IMR-90 (cell line): ENCODE measurements at regions not wholly inside any gene's neighbourhood (a gene's known extent, or its start where the extent isn't known, plus 50 kb on each side); places are given as distances from the start of the nearest gene placed in this dataset.

Experiments used
- ATAC-seq: fragments of 200-7000 bp; cut with Tn5 transposase; 2 replicates; pipeline ENCODE4 v1.9.1; 2020; ENCODE audit warnings: low read depth, mild to moderate bottlenecking, moderate library complexity
- BruUV-seq: library from RNA; stranded (reverse); fragments of 400-500 nt; replicated peaks from 2 replicates; lab custom pipeline; 2021; lab: Mats Ljungman, UMichigan
- CTCF ChIA-PET: fragments of 300-600 bp; formaldehyde crosslinking; extraction: SDS; loops from one replicate; lab custom pipeline; 2021; ENCODE audit warnings: antibody characterized with exemption; lab: Yijun Ruan, JAX
- POLR2A ChIA-PET: fragments of 300-600 bp; sonication (Branson Sonifier 250); formaldehyde crosslinking; loops from one replicate; lab custom pipeline; 2022; ENCODE audit warnings: antibody characterized with exemption; ENCODE audit not compliant: unreplicated experiment; lab: Charles Lee
- DNase-seq: peaks from one replicate; pipeline ENCODE4 v3.0.0; 2013
- H2AFZ ChIP-seq: replicated peaks from 2 replicates; pipeline ENCODE3; 2013; ENCODE audit warnings: low read length, mild to moderate bottlenecking; ENCODE audit not compliant: poor library complexity
- H2AK5ac ChIP-seq: 2 replicates; pipeline ENCODE4 v1.6.1; 2013; ENCODE audit warnings: low read depth, low read length, inconsistent platforms
- H2AK9ac ChIP-seq: replicated peaks from 2 replicates; pipeline ENCODE3; 2013; ENCODE audit warnings: mild to moderate bottlenecking, low read depth, low read length, moderate library complexity; ENCODE audit not compliant: poor library complexity
- H2BK120ac ChIP-seq: 2 replicates; pipeline ENCODE4 v1.6.1; 2013; ENCODE audit warnings: low read depth, low read length, inconsistent platforms
- H2BK15ac ChIP-seq: 3 replicates; pipeline ENCODE4 v1.6.1; 2013; ENCODE audit warnings: low read depth, low read length, inconsistent platforms
- H2BK20ac ChIP-seq: 2 replicates; pipeline ENCODE4 v1.6.1; 2013; ENCODE audit warnings: low read depth, mild to moderate bottlenecking, inconsistent platforms, low read length, moderate library complexity
- H2BK5ac ChIP-seq: 2 replicates; pipeline ENCODE4 v1.6.1; 2013; ENCODE audit warnings: mild to moderate bottlenecking, low read depth, low read length, inconsistent platforms; ENCODE audit not compliant: poor library complexity, severe bottlenecking
- H3K14ac ChIP-seq: replicated peaks from 2 replicates; pipeline ENCODE4 v1.6.1; 2013; ENCODE audit warnings: low read depth, low read length, inconsistent platforms
- H3K18ac ChIP-seq: 2 replicates; pipeline ENCODE4 v1.6.1; 2013; ENCODE audit warnings: low read depth, low read length, control low read depth
- H3K23ac ChIP-seq: 2 replicates; pipeline ENCODE4 v1.6.1; 2013; ENCODE audit warnings: low read depth, low read length, inconsistent platforms
- H3K27ac ChIP-seq: 2 replicates; pipeline ENCODE4 v1.5.1; 2013; ENCODE audit warnings: mild to moderate bottlenecking, control low read depth, low read length; ENCODE audit not compliant: insufficient read depth
- H3K27me3 ChIP-seq: 2 replicates; pipeline ENCODE4 v1.6.1; 2013; ENCODE audit warnings: low read length; ENCODE audit not compliant: control insufficient read depth, insufficient read depth
- H3K36me3 ChIP-seq: 2 replicates; pipeline ENCODE4 v1.6.1; 2013; ENCODE audit warnings: low read length, mixed read lengths; ENCODE audit not compliant: control insufficient read depth, insufficient read depth
- H3K4ac ChIP-seq: 2 replicates; pipeline ENCODE4 v1.6.1; 2013; ENCODE audit warnings: low read depth, low read length, inconsistent platforms
- H3K4me1 ChIP-seq: 2 replicates; pipeline ENCODE4 v1.6.1; 2013; ENCODE audit warnings: low read length, mixed read lengths; ENCODE audit not compliant: control insufficient read depth, insufficient read depth
- H3K4me2 ChIP-seq: 2 replicates; pipeline ENCODE4 v1.6.1; 2013; ENCODE audit warnings: low read depth, mild to moderate bottlenecking, control low read depth, low read length, moderate library complexity
- H3K4me3 ChIP-seq: 2 replicates; pipeline ENCODE4 v1.5.1; 2013; ENCODE audit warnings: low read depth, mild to moderate bottlenecking, control low read depth, low read length, moderate library complexity; ENCODE audit not compliant: insufficient read depth
- H3K56ac ChIP-seq: 2 replicates; pipeline ENCODE4 v1.6.1; 2013; ENCODE audit warnings: low read length, inconsistent platforms; ENCODE audit not compliant: insufficient read depth; ENCODE audit errors: extremely low read depth
- H3K79me1 ChIP-seq, 2 experiments: 2 replicates each; pipeline ENCODE4 v1.6.1; 2013; ENCODE audit warnings: low read length in 2 of 2, inconsistent platforms in 1 of 2, low read depth in 1 of 2
- H3K9ac ChIP-seq: 2 replicates; pipeline ENCODE4 v1.6.1; 2013; ENCODE audit warnings: low read depth, low read length, control low read depth
- H3K9me1 ChIP-seq: 2 replicates; pipeline ENCODE4 v1.6.1; 2013; ENCODE audit warnings: low read length, inconsistent platforms; ENCODE audit not compliant: insufficient read depth
- H3K9me3 ChIP-seq: 2 replicates; pipeline ENCODE4 v1.6.1; 2013; ENCODE audit warnings: low read length; ENCODE audit not compliant: control insufficient read depth, insufficient read depth
- H4K20me1 ChIP-seq: 2 replicates; pipeline ENCODE4 v1.6.1; 2013; ENCODE audit warnings: low read length, inconsistent platforms; ENCODE audit not compliant: insufficient read depth
- H4K5ac ChIP-seq: 2 replicates; pipeline ENCODE4 v1.6.1; 2013; ENCODE audit warnings: mild to moderate bottlenecking, low read depth, low read length, control low read depth
- H4K8ac ChIP-seq, 2 experiments: 2 replicates each; pipeline ENCODE4 v1.6.1; 2013; ENCODE audit warnings: low read depth in 2 of 2, low read length in 2 of 2, control low read depth in 1 of 2, inconsistent platforms in 1 of 2
- H4K91ac ChIP-seq: 2 replicates; pipeline ENCODE4 v1.6.1; 2013; ENCODE audit warnings: low read depth, low read length, inconsistent platforms; ENCODE audit not compliant: insufficient read depth
- BHLHE40 ChIP-seq: fragments of 150-350 bp; IDR thresholded peaks from 2 replicates; pipeline ENCODE4 v1.6.1; 2016; ENCODE audit warnings: mild to moderate bottlenecking, low read depth, low read length
- CEBPB ChIP-seq: IDR thresholded peaks from 2 replicates; pipeline ENCODE4 v1.6.1; 2012; ENCODE audit warnings: low read depth, low read length, improper control_type of control experiment
- CHD1 ChIP-seq: IDR thresholded peaks from 2 replicates; pipeline ENCODE4 v1.6.1; 2012; ENCODE audit warnings: low read depth, low read length, improper control_type of control experiment
- CTCF ChIP-seq: conservative IDR thresholded peaks from 2 replicates; pipeline ENCODE4 v1.5.1; 2012; ENCODE audit warnings: mild to moderate bottlenecking, low read depth, low read length, improper control_type of control experiment
- ELK1 ChIP-seq: fragments of 150-350 bp; IDR thresholded peaks from 2 replicates; pipeline ENCODE4 v1.6.1; 2016; ENCODE audit warnings: low read depth, mild to moderate bottlenecking, low read length, moderate library complexity, borderline replicate concordance
- MXI1 ChIP-seq: IDR thresholded peaks from 2 replicates; pipeline ENCODE4 v1.6.1; 2012; ENCODE audit warnings: low read depth, mild to moderate bottlenecking, low read length, moderate library complexity, borderline replicate concordance
- NFE2L2 ChIP-seq: fragments of 150-350 bp; IDR thresholded peaks from 2 replicates; pipeline ENCODE4 v1.6.1; 2016; ENCODE audit warnings: low read depth, mild to moderate bottlenecking, low read length
- RAD21 ChIP-seq: IDR thresholded peaks from 2 replicates; pipeline ENCODE4 v1.6.1; 2012; ENCODE audit warnings: low read length, improper control_type of control experiment
- RCOR1 ChIP-seq: IDR thresholded peaks from 2 replicates; pipeline ENCODE4 v1.6.1; 2012; ENCODE audit warnings: mild to moderate bottlenecking, low read length, improper control_type of control experiment; ENCODE audit not compliant: insufficient replicate concordance
- RFX5 ChIP-seq: IDR thresholded peaks from 2 replicates; pipeline ENCODE4 v1.8.0; 2012; ENCODE audit warnings: low read depth, mild to moderate bottlenecking, low read length, moderate library complexity
- SMC3 ChIP-seq: fragments of 150-350 bp; IDR thresholded peaks from 2 replicates; pipeline ENCODE4 v1.6.1; 2016; ENCODE audit warnings: low read depth, mild to moderate bottlenecking, antibody characterized with exemption, low read length, moderate library complexity
- USF2 ChIP-seq: fragments of 150-350 bp; IDR thresholded peaks from 2 replicates; pipeline ENCODE4 v1.6.1; 2017; ENCODE audit warnings: mild to moderate bottlenecking, antibody characterized with exemption, low read length, low read depth
- WGBS, 2 experiments: methylation state at CpG; one replicate each; pipeline versions ENCODE4 v1.1.5 to v1.1.7; 2013; ENCODE audit warnings: missing lambda C conversion rate in 2 of 2; ENCODE audit not compliant: insufficient read length in 1 of 2; ENCODE audit errors: extremely low coverage in 2 of 2; 5-methylcytosine and 5-hydroxymethylcytosine counted together
- dilution Hi-C: fragments of 300-500 bp; cut with HindIII; formaldehyde crosslinking; loops from one replicate; pipeline ENCODE4 v1.14.3; 2018; ENCODE audit warnings: low sequenced_read_pairs; ENCODE audit not compliant: unreplicated experiment
- in situ Hi-C: fragments of 300-500 bp; cut with MboI; formaldehyde crosslinking; loops from 3 replicates; pipeline ENCODE4 v1.14.3; 2019; ENCODE audit warnings: low sequenced_read_pairs, inconsistent platforms, mixed read lengths
- intact Hi-C: fragments of 100-400 bp; cut with micrococcal nuclease; formaldehyde crosslinking; loops from 2 replicates; pipeline ENCODE4 v1.10.0; 2022

GRCh38 chr11:36746886-36747710 lies 149.1 kb upstream of the RAG2 start:
- TF ChIP-seq CEBPB (no peak), BHLHE40 (no peak), MXI1 (no peak), CHD1 (no peak), ELK1 (no peak), RAD21 (peak; percentile 77), RFX5 (no peak), NFE2L2 (no peak), CTCF (peak; percentile 100), SMC3 (peak; percentile 87), RCOR1 (no peak), USF2 (no peak)
- Histone ChIP-seq H3K4ac (no peak overlapping the region), H3K4me2 (no peak overlapping the region), H4K5ac (no peak overlapping the region), H3K56ac (no peak overlapping the region), H2AK5ac (no peak overlapping the region), H2AK9ac (no peak overlapping the region), H3K9me1 (no peaks in the 10 kb centered on the region), H2BK5ac (no peak overlapping the region), H4K20me1 (no peaks in the 10 kb centered on the region), H2BK15ac (no peak overlapping the region), H3K36me3 (no peaks in the 10 kb centered on the region), H3K4me3 (no peak overlapping the region), H3K9ac (no peak overlapping the region), H2BK20ac (no peak overlapping the region), H4K8ac (no peak overlapping the region), H2BK120ac (no peak overlapping the region), H3K27ac (no peak overlapping the region), H3K27me3 (peaks cover 5% of the 10 kb centered on the region), H4K91ac (no peak overlapping the region), H3K9me3 (no peaks in the 10 kb centered on the region), H3K79me1 (no peaks in the 10 kb centered on the region), H3K23ac (no peak overlapping the region), H3K14ac (no peak overlapping the region), H2AFZ (no peak overlapping the region), H3K18ac (no peak overlapping the region), H3K4me1 (no peaks in the 10 kb centered on the region)
- in situ Hi-C loops: loop anchor here (5.0 kb wide), 2 partner anchors 45 to 185 kb away; no protein-coding TSS in a partner anchor
- CTCF ChIA-PET: interaction anchor here (0.5 to 3.1 kb wide), 23 partner anchors 9 to 347 kb away, joined by 3 to 44 read pairs (median 4); partner anchors contain the start of gene RAG1
- 86% methylated on average over 1 of the region's 7 CpGs; no CpG with 5 or more reads in 1 of the 2 experiments for WGBS, 2 experiments
- POLR2A ChIA-PET: no interaction called here
- no TSS peak for BruUV-seq
- ATAC-seq (peak; percentile 100), DNase-seq (peak; percentile 92)
- intact Hi-C loops: loop anchor here (1.0 kb wide), 2 partner anchors 45 to 183 kb away; no protein-coding TSS in a partner anchor
- dilution Hi-C loops: no loop called here
